ENCODE measurements at regions not wholly inside any gene's neighbourhood (a gene's known extent, or its start where the extent isn't known, plus 50 kb on each side); places are given as distances from the start of the nearest gene placed in this dataset.

DNA sequence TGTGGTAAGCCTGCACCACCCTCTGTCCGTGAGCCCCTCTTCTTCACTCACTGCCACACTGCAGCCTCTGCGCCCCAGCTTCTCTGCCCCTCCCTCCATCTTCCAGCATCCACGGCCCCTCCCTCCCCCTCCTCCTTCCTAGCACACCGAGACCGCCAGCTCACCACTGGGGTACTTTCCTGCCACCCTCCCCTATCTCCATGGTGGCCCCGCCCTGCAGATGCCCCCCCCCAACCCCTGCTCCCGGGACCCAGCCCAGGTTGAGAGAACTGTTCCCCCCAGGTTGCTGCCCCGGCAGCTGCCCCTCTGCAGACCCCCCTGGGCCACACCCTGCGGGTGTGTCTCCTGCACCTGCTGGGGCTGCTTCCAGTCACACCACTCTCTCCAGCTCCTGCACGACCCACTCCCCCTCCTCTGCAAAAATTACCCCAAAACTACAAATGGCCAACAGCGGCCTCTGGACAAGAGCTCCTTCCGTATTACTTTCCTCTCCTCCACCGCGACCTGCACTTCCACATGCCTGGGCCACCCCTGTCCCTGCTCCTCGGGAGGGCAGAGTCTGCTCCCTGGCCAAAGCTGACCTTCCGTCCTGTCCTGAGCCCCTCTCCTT is 209.2 kb upstream of the PPP2R2D start:
- H3K4me3 ChIP-seq (ENCODE audit: low read length), result no peak overlapping the region
- H3K36me3 ChIP-seq (ENCODE audit: control insufficient read depth, insufficient read depth, low read length, severe bottlenecking), result no peaks in the 10 kb centered on the region
- no peak for DNase-seq (ENCODE audit: low read depth)

GRCh38 chr10:131692176-131692575 is 208.6 kb upstream of the PPP2R2D start:
- Histone ChIP-seq H3K27me3 (replicated peaks; ENCODE audit: control insufficient read depth, insufficient read depth, low read length) (no peaks in the 10 kb centered on the region), H3K36me3 (ENCODE audit: control insufficient read depth, insufficient read depth, low read length, severe bottlenecking) (no peaks in the 10 kb centered on the region), H3K4me3 (ENCODE audit: low read length) (no peak overlapping the region), H3K9ac (ENCODE audit: low read length) (no peak overlapping the region), H3K9me3 (ENCODE audit: control insufficient read depth, low read length) (no peaks in the 10 kb centered on the region), H3K4me1 (ENCODE audit: control insufficient read depth, insufficient read depth, low read length) (no peaks in the 10 kb centered on the region)
- no peak for DNase-seq (ENCODE audit: low read depth)

More for the DNA sequence above, 209.2 kb upstream of the PPP2R2D start:
- H3K9ac ChIP-seq (ENCODE audit: low read length), result no peak overlapping the region
- H3K9me3 ChIP-seq (ENCODE audit: control insufficient read depth, low read length), result no peaks in the 10 kb centered on the region
- H3K27me3 ChIP-seq (replicated peaks; ENCODE audit: control insufficient read depth, insufficient read depth, low read length), result no peaks in the 10 kb centered on the region
- H3K4me1 ChIP-seq (ENCODE audit: control insufficient read depth, insufficient read depth, low read length), result no peaks in the 10 kb centered on the region

DNA sequence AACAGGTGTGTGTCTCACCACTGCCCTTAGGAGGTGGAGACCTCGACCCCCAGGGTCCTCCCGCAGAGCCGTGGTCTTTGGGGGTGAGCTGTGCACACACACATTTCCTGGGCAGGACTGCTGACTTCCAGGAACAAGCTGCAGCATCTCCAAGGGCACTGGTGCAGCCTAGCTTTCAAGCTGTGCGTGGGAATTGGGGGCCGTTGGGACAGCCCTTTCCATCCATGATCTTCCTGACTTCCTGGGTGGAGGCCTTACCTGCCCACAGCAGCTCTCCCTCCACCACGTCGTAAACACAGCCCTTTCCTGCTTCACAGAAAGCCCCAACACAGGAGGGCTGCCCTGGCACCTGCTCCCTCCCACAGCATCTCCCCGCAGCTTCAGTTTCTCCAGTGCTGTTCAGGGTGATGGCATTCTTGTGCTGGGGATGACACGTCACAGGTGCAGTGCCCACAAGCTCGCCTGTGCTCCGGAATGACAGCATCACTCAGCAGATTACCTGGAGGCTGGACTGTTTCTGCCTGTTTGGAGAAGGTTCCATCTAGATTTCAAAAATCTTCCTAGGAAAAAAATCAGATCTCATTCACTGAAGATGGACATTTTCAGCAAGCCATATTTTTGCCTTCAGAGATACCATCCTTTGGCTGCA is 208.0 kb upstream of the PPP2R2D start:
- Histone ChIP-seq H3K27me3 (replicated peaks; ENCODE audit: control insufficient read depth, insufficient read depth, low read length) (no peaks in the 10 kb centered on the region), H3K4me3 (ENCODE audit: low read length) (no peak overlapping the region), H3K36me3 (ENCODE audit: control insufficient read depth, insufficient read depth, low read length, severe bottlenecking) (no peaks in the 10 kb centered on the region), H3K4me1 (ENCODE audit: control insufficient read depth, insufficient read depth, low read length) (no peaks in the 10 kb centered on the region), H3K9me3 (ENCODE audit: control insufficient read depth, low read length) (no peaks in the 10 kb centered on the region), H3K9ac (ENCODE audit: low read length) (no peak overlapping the region)
- DNase-seq (ENCODE audit: low read depth), result no peak

DNA sequence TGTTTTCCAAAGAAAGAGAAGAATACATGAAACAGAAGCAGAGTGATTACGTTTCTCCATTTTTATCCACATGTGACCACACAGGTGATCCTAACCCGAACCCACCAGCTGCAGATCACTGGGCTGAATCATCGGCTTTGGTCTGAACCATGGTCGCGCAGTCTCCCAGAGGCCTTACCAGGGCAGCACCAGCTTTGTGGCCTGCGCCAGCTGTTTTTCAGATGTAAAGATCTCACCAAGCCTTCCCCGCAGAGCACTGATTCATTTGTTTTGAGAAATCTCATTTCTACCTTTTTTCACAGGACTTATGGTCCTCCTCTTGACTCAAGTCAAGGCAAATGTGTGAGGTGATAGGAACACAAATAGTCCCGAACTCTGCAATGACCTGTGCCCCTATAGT is 207.0 kb upstream of the PPP2R2D start:
- Histone ChIP-seq H3K4me3 (ENCODE audit: low read length) (no peak overlapping the region), H3K9ac (ENCODE audit: low read length) (no peak overlapping the region), H3K36me3 (ENCODE audit: control insufficient read depth, insufficient read depth, low read length, severe bottlenecking) (no peaks in the 10 kb centered on the region), H3K9me3 (ENCODE audit: control insufficient read depth, low read length) (no peaks in the 10 kb centered on the region), H3K27me3 (replicated peaks; ENCODE audit: control insufficient read depth, insufficient read depth, low read length) (no peaks in the 10 kb centered on the region), H3K4me1 (ENCODE audit: control insufficient read depth, insufficient read depth, low read length) (no peaks in the 10 kb centered on the region)
- DNase-seq (ENCODE audit: low read depth), result no peak

DNA sequence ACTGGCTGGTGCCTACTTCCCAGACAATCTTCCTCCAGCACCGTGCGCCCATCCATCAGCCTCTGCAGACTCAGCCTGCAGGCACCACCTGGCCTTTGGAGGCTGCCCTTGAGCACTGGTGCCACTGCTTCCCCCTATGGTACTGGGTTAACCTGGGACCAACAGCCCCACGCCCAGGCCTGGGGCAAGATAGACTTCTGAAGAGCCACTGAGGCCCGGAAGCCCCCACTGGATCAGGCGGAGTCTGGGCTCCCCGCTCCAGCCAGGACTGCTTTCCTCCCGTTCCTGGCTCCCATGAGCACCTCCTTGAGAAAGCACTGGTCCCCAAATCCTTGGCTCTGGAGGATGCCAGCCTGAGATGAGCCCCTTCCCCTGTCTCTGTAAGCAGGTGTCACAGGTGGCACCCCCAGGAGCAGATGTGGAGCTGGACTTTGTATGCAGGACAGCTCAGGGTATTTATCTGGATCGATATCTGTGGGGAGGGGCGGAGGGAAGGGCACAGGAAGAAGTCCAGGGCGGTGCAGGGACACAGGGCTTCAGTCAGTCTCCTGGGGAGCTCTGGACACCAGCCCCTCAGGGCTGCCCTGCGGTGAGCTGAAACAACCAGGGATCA is 206.5 kb upstream of the PPP2R2D start:
- H3K27me3 ChIP-seq (replicated peaks; ENCODE audit: control insufficient read depth, insufficient read depth, low read length), result no peaks in the 10 kb centered on the region
- DNase-seq (ENCODE audit: low read depth), result no peak
- no peak overlapping the region for H3K9ac ChIP-seq (ENCODE audit: low read length)
- no peaks in the 10 kb centered on the region for H3K36me3 ChIP-seq (ENCODE audit: control insufficient read depth, insufficient read depth, low read length, severe bottlenecking)
- H3K9me3 ChIP-seq (ENCODE audit: control insufficient read depth, low read length), result no peaks in the 10 kb centered on the region
- no peak overlapping the region for H3K4me3 ChIP-seq (ENCODE audit: low read length)
- H3K4me1 ChIP-seq (ENCODE audit: control insufficient read depth, insufficient read depth, low read length), result no peaks in the 10 kb centered on the region

DNA sequence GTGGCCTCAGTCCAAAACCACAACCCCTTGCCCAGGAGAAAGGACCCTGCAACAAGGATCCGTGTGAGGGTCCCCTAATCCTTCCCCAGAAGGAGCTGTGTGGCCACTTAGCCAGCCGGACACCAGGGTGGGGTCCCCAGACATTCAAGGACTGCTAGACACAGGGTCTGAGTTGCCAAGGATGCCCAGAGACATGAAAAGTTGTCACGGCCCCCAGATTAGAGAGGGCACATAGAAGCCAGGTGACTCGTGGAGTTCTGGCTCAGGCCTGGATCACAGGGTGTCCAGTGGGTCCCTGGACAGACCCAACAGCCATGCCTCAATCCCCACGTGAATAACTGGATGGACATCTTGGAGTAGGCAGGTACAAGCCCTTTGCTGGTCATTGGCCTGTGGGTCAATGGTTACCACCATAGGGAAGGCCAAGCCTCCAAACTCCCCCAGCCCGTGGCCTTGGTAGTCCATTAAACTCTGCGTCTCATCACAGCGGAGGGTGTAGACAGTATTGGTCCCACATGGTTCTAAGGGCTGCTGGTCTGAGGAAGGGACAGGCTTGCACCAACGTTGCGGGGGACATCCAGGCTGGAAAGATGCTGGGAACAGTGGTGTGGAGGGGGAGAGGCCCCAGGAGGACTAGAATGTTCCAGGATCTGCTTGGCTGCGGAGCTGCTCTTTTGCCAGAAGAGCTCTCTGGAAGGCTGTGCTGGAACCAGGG is 205.9 kb upstream of the PPP2R2D start:
- no peak for DNase-seq (ENCODE audit: low read depth)
- H3K27me3 ChIP-seq (replicated peaks; ENCODE audit: control insufficient read depth, insufficient read depth, low read length), result peaks cover 6% of the 10 kb centered on the region
- H3K36me3 ChIP-seq (ENCODE audit: control insufficient read depth, insufficient read depth, low read length, severe bottlenecking), result no peaks in the 10 kb centered on the region
- H3K4me3 ChIP-seq (ENCODE audit: low read length), result no peak overlapping the region
- no peaks in the 10 kb centered on the region for H3K4me1 ChIP-seq (ENCODE audit: control insufficient read depth, insufficient read depth, low read length)
- no peaks in the 10 kb centered on the region for H3K9me3 ChIP-seq (ENCODE audit: control insufficient read depth, low read length)
- no peak overlapping the region for H3K9ac ChIP-seq (ENCODE audit: low read length)

DNA sequence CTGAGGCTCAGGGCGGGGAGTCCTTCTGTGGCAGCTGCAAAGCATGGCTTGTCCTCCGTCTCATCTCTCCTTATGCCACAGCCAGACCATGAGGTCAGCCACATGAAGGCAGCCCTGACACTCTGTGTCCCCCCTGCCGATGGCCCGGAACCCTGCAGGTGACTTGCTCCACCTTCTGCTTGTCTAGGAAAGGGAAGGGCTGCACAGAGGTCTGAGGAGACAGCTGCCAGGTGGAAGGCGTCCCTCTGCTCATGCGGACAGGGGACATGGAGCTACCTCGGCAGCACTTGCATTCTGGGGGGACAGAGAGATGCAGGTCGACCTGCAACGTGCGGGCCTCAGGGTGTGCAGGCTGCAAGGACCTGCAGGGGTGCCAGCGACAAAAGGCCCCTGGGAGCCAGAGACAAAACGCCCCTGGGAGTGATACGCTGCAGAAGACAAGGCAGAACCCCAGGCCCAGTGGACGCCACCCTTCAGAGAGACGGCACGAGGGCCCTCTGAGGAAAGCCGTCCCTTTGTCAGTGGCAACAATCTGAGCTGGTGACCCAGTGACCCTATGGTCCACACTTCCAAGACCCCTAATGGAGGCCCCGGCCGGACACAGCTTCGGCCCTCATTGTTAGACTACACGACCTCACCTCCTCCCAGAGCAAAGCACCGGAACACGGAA is 205.2 kb upstream of the PPP2R2D start:
- H3K4me3 ChIP-seq (ENCODE audit: low read length), result no peak overlapping the region
- H3K36me3 ChIP-seq (ENCODE audit: control insufficient read depth, insufficient read depth, low read length, severe bottlenecking), result no peaks in the 10 kb centered on the region
- H3K4me1 ChIP-seq (ENCODE audit: control insufficient read depth, insufficient read depth, low read length), result no peaks in the 10 kb centered on the region
- H3K27me3 ChIP-seq (replicated peaks; ENCODE audit: control insufficient read depth, insufficient read depth, low read length), result peaks cover 7% of the 10 kb centered on the region
- no peaks in the 10 kb centered on the region for H3K9me3 ChIP-seq (ENCODE audit: control insufficient read depth, low read length)
- no peak overlapping the region for H3K9ac ChIP-seq (ENCODE audit: low read length)
- no peak for DNase-seq (ENCODE audit: low read depth)

DNA sequence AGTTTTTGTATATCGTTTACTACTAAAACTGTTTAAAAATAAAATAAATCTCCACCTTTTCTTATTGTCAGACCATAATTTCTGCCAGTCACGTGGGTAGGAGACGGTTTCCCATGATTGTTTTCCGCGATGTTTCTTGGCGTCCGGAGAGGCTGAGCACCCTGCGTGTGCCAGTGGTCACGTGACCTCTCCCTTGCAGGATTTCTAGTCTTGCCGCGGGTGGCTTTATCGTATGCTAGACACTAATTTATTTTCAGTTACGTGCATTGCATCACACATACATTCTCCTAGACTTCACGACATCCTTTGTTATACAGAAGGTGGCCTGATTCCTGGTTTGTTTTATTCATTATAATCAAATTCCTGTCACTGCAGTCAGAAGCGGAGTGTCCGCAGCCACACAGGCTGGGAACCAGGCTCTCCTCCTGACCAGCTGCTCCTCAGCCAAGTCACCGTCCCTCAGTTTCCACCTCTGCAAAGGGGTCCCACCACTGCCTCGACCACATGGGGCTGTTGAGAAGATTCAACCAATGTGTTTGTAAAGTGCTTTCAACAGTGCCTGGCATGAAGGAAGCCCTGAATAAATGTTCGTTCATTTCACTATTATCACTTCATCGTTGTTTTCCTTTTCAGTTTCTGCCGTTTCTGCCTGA is 203.2 kb upstream of the PPP2R2D start:
- Histone ChIP-seq H3K27me3 (replicated peaks; ENCODE audit: control insufficient read depth, insufficient read depth, low read length) (peaks cover 7% of the 10 kb centered on the region), H3K4me3 (ENCODE audit: low read length) (no peak overlapping the region), H3K36me3 (ENCODE audit: control insufficient read depth, insufficient read depth, low read length, severe bottlenecking) (no peaks in the 10 kb centered on the region), H3K9me3 (ENCODE audit: control insufficient read depth, low read length) (no peaks in the 10 kb centered on the region), H3K9ac (ENCODE audit: low read length) (no peak overlapping the region), H3K4me1 (ENCODE audit: control insufficient read depth, insufficient read depth, low read length) (no peaks in the 10 kb centered on the region)
- no peak for DNase-seq (ENCODE audit: low read depth)

DNA sequence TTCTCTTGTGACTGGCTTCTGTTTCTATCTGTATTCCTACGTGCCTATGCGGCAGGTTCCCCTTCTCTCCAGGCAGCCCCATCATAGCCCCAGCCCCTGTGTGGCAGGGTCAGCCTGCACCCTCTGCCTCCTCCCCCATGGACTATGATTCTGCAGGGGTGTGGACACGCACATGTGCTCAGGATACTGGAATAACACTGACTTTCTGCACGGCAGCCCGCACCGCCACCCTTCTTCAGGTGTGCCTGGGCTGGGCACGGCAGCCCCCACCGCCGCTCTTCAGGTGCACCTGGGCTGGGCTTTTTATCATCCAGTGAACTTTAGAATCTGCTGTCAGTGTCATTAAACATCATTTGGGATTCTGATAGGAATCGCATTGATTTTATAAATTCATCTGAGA is 202.6 kb upstream of the PPP2R2D start:
- Histone ChIP-seq H3K27me3 (replicated peaks; ENCODE audit: control insufficient read depth, insufficient read depth, low read length) (peaks cover 7% of the 10 kb centered on the region), H3K36me3 (ENCODE audit: control insufficient read depth, insufficient read depth, low read length, severe bottlenecking) (no peaks in the 10 kb centered on the region), H3K4me3 (ENCODE audit: low read length) (no peak overlapping the region), H3K9me3 (ENCODE audit: control insufficient read depth, low read length) (no peaks in the 10 kb centered on the region), H3K9ac (ENCODE audit: low read length) (no peak overlapping the region), H3K4me1 (ENCODE audit: control insufficient read depth, insufficient read depth, low read length) (no peaks in the 10 kb centered on the region)
- no peak for DNase-seq (ENCODE audit: low read depth)

DNA sequence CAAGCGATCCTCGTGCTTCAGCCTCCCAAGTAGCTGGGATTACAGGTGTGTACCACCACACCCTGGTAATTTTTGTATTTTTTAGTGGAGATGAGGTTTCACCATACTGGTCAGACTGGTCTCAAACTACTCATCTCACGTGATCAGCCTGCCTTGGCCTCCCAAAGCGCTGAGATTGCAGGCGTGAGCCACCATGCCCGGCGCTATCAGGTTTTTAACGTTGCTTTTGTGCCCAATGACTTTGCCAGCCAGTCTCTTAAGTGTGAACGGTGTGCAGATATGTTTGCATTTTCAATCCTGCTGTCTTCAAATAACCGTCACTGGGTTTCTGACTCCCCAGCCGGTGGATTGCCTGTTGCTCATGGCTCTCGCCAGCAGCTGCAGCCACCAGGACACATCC is 201.8 kb upstream of the PPP2R2D start:
- Histone ChIP-seq H3K9me3 (ENCODE audit: control insufficient read depth, low read length) (no peaks in the 10 kb centered on the region), H3K9ac (ENCODE audit: low read length) (no peak overlapping the region), H3K4me3 (ENCODE audit: low read length) (no peak overlapping the region), H3K4me1 (ENCODE audit: control insufficient read depth, insufficient read depth, low read length) (no peaks in the 10 kb centered on the region), H3K27me3 (replicated peaks; ENCODE audit: control insufficient read depth, insufficient read depth, low read length) (peaks cover 7% of the 10 kb centered on the region), H3K36me3 (ENCODE audit: control insufficient read depth, insufficient read depth, low read length, severe bottlenecking) (no peaks in the 10 kb centered on the region)
- no peak for DNase-seq (ENCODE audit: low read depth)

All from adipocyte (in vitro differentiated cells).